Kidney (tissue), 13 donors: ENCODE measurements at regions not wholly inside any gene's neighbourhood (a gene's known extent, or its start where the extent isn't known, plus 50 kb on each side); places are given as distances from the start of the nearest gene placed in this dataset.

Experiments used
- DNase-seq, 5 donors: peaks; one replicate each; pipeline ENCODE4 v3.0.0-alpha.2; 2013 to 2020
- FAIRE-seq: peaks from 2 replicates; lab custom pipeline; 2012; peaks lifted over from hg19 to GRCh38; lab: Jason Lieb, UNC
- H3K27ac ChIP-seq, 2 donors: one replicate each; pipeline ENCODE4 v1.7.0; 2013; ENCODE audit warnings: low read depth in 2 of 2, low read length in 2 of 2, inconsistent platforms in 1 of 2
- H3K27me3 ChIP-seq: one replicate; pipeline ENCODE4 v1.7.1; 2013; ENCODE audit warnings: low read length, inconsistent platforms; ENCODE audit not compliant: control insufficient read depth, insufficient read depth
- H3K36me3 ChIP-seq, 3 donors: one replicate each; pipeline versions ENCODE4 v1.7.0 to v1.7.1; 2013; ENCODE audit warnings: low read length in 3 of 3, control low read depth in 1 of 3, inconsistent platforms in 1 of 3; ENCODE audit not compliant: insufficient read depth in 3 of 3, control insufficient read depth in 2 of 3
- H3K4me1 ChIP-seq, 3 donors: one replicate each; pipeline versions ENCODE4 v1.7.0 to v1.7.1; 2013; ENCODE audit warnings: low read length in 3 of 3, inconsistent platforms in 1 of 3, low read depth in 1 of 3; ENCODE audit not compliant: control insufficient read depth in 2 of 3, insufficient read depth in 2 of 3
- H3K4me3 ChIP-seq, 3 donors: one replicate each; pipeline versions ENCODE4 v1.7.0 to v1.8.1; 2013; ENCODE audit warnings: low read length in 3 of 3, control low read depth in 1 of 3, inconsistent platforms in 1 of 3
- H3K9ac ChIP-seq, 3 donors: one replicate each; pipeline versions ENCODE4 v1.7.0 to v1.7.1; 2013; ENCODE audit warnings: low read length in 3 of 3, control low read depth in 1 of 3, inconsistent platforms in 1 of 3
- H3K9me3 ChIP-seq, 3 donors: one replicate each; pipeline versions ENCODE4 v1.7.0 to v1.7.1; 2013; ENCODE audit warnings: low read length in 3 of 3, control low read depth in 1 of 3, inconsistent platforms in 1 of 3; ENCODE audit not compliant: control insufficient read depth in 2 of 3, insufficient read depth in 1 of 3
- CTCF ChIP-seq: IDR thresholded peaks from 3 replicates; pipeline ENCODE4 v1.5.1; 2012; ENCODE audit warnings: mild to moderate bottlenecking, moderate library complexity, borderline replicate concordance; ENCODE audit not compliant: insufficient read depth; ENCODE audit errors: extremely low read depth
- intact Hi-C: fragments of 100-400 bp; cut with DNase I; formaldehyde crosslinking; loops from one replicate; pipeline ENCODE4 v1.11.1; 2022
- donor health status: control.
- donor health status: control.
- donor health status: control.
- donor health status: control.
- donor health status: control.
- donor health status: DM: yes; HTN: yes; CAD: no.
- donor health status: Normal renal cell carcinoma (clear cell type).

GRCh38 chr6:14475306-14475705 lies 357.7 kb downstream of the CD83 start:
- Histone ChIP-seq H3K4me3 (no peak overlapping the region), H3K9ac (no peak overlapping the region), H3K4me1 (peaks cover 7 to 15% (median 13%) of the 10 kb centered on the region in 3 donors), H3K9me3 (no peaks in the 10 kb centered on the region), H3K27me3 (no peaks in the 10 kb centered on the region), H3K36me3 (no peaks in the 10 kb centered on the region), H3K27ac (no peak overlapping the region)
- no peak for DNase-seq
- no peak for FAIRE-seq
- intact Hi-C loops = no loop called here
- no peak for TF ChIP-seq CTCF

- no peaks in the 10 kb centered on the region for H3K27me3 ChIP-seq
- H3K4me3 ChIP-seq = peak overlapping the region; percentile 14 to 37 (median 24)
- FAIRE-seq = peak; percentile 62
- H3K4me1 ChIP-seq = peaks cover 7 to 15% (median 13%) of the 10 kb centered on the region in 3 donors
- peak overlapping the region; percentile 71 to 85 for H3K27ac ChIP-seq
- peak overlapping the region in 2 of 3 donors; percentile 7 to 47 for H3K9ac ChIP-seq
- no peaks in the 10 kb centered on the region for H3K36me3 ChIP-seq
- intact Hi-C loops = no loop called here
- DNase-seq = peak; percentile 72 to 97 (median 84)
- no peaks in the 10 kb centered on the region for H3K9me3 ChIP-seq
- TF ChIP-seq CTCF = no peak
Measured at GRCh38 chr6:14476793-14477531, 359.4 kb downstream of the CD83 start.

GRCh38 chr6:14477559-14477958 lies 360.0 kb downstream of the CD83 start:
- Histone ChIP-seq H3K4me3 (no peak overlapping the region), H3K27me3 (no peaks in the 10 kb centered on the region), H3K36me3 (no peaks in the 10 kb centered on the region), H3K27ac (peak overlapping the region; percentile 71 to 78), H3K4me1 (peaks cover 7 to 15% (median 13%) of the 10 kb centered on the region in 3 donors), H3K9me3 (no peaks in the 10 kb centered on the region), H3K9ac (peak overlapping the region in 1 of 3 donors; percentile 4)
- DNase-seq (no peak), FAIRE-seq (no peak)
- intact Hi-C loops = no loop called here
- TF ChIP-seq CTCF = no peak
